ENCODE measurements at regions not wholly inside any gene's neighbourhood (a gene's known extent, or its start where the extent isn't known, plus 50 kb on each side); places are given as distances from the start of the nearest gene placed in this dataset.

DNA sequence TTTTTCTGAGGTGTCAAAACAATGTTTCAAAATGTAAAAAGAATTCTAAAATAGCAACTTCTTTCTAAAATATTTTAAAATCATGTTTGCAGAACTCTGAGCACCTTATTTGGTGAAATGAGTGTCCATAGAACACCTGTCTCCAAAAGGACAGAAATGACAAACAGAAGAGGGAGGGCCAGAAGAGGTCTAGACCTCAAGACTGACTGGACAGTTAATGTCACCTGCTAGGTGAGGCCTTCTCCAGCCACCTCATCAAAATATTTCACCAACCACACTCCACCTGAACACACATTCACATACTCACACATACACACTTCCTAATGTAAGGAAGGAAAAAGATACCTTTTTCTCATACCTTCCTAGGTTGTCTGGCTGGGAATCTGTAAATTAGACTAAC, 147.8 kb upstream of the PLEKHA5 start:
- H3K27ac ChIP-seq = no peak overlapping the region

DNA sequence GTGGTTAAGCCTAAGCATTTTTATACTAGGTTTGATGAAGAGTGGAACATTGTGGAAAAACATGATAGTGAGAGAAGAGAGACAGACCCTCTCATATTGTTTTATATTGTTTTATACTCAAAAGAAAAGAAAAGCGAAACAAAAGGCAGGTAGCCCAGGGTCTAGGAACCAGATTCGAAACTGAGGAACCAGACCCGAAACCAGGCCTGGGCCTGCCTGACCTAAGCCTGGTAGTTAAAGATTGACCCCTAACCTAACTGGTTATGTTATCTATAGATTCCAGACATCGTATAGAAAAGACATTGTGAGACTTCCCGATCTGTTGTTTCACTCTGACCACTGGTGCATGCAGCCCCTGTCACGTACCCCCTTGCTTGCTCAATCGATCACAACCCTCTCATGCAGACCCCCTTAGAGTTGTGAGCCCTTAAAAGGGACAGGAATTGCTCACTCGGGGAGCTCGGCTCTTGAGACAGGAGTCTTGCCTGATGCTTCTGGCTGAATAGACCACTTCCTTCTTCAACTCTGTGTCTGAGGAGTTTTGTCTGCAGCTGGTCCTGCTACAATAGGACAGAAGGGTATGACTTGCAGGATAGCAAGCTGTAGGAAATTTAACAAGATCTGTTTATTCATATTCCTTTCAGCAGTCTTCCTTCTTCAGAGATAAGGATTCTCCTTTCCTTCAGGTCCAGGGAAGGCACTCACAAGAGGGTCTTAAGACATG, 147.1 kb upstream of the PLEKHA5 start:
- TF ChIP-seq ZFX (IDR thresholded peaks at IDR 0.05; ENCODE audit: borderline replicate concordance) (no peak), CTCF (IDR thresholded peaks at IDR 0.05) (no peak)
- H3K27ac ChIP-seq = no peak overlapping the region

More for the DNA sequence above, 147.8 kb upstream of the PLEKHA5 start:
- TF ChIP-seq CTCF (IDR thresholded peaks at IDR 0.05) (no peak), ZFX (IDR thresholded peaks at IDR 0.05; ENCODE audit: borderline replicate concordance) (no peak)

GRCh38 chr12:18983854-18984253, 145.7 kb upstream of the PLEKHA5 start:
- TF ChIP-seq ZFX (IDR thresholded peaks at IDR 0.05; ENCODE audit: borderline replicate concordance) (no peak), CTCF (IDR thresholded peaks at IDR 0.05) (no peak)

DNA sequence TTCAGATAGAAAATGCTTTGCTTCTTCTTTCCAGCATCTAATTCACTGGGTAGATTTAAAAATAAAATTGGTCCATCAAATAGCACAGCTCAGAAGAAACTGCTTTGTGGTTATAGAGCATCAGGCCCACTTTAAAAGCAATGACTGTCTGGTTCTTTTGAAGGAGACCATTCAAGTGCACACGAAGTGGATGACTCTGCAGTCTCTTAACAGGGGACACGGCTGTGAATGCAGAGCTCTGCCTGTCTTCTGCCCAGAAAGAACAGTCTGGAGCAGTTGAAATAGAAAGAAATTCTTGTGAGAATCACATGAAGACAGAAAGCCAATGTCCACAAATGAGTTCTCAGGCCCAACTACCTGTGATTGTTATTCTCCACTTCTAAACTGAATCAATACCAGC, 138.7 kb upstream of the PLEKHA5 start:
- TF ChIP-seq ZFX (IDR thresholded peaks at IDR 0.05; ENCODE audit: borderline replicate concordance) (no peak), CTCF (IDR thresholded peaks at IDR 0.05) (no peak)
- no peak overlapping the region for H3K27ac ChIP-seq

More at GRCh38 chr12:18983854-18984253, 145.7 kb upstream of the PLEKHA5 start:
- no peak overlapping the region for H3K27ac ChIP-seq

DNA sequence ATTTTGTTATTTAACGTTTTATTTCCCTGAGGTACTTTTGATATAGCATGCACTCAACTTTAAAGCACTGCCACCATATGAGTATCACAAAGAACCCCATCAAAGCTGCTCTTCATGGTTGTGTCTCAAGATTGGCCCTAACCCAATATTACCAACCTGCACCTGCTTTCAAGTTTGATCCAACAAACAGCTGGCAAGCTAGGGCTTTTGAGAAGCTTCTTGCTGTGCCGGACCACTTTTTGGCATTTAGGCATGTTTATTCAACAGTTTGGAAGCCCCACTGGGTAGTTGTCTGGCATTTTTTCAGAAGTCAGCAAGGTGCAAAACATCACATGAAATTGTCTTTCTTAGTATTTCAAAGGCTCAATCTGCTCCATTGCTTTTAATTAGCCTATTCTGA, 137.2 kb upstream of the PLEKHA5 start:
- TF ChIP-seq ZFX (IDR thresholded peaks at IDR 0.05; ENCODE audit: borderline replicate concordance) = no peak
- no peak for TF ChIP-seq CTCF (IDR thresholded peaks at IDR 0.05)
- no peak overlapping the region for H3K27ac ChIP-seq

DNA sequence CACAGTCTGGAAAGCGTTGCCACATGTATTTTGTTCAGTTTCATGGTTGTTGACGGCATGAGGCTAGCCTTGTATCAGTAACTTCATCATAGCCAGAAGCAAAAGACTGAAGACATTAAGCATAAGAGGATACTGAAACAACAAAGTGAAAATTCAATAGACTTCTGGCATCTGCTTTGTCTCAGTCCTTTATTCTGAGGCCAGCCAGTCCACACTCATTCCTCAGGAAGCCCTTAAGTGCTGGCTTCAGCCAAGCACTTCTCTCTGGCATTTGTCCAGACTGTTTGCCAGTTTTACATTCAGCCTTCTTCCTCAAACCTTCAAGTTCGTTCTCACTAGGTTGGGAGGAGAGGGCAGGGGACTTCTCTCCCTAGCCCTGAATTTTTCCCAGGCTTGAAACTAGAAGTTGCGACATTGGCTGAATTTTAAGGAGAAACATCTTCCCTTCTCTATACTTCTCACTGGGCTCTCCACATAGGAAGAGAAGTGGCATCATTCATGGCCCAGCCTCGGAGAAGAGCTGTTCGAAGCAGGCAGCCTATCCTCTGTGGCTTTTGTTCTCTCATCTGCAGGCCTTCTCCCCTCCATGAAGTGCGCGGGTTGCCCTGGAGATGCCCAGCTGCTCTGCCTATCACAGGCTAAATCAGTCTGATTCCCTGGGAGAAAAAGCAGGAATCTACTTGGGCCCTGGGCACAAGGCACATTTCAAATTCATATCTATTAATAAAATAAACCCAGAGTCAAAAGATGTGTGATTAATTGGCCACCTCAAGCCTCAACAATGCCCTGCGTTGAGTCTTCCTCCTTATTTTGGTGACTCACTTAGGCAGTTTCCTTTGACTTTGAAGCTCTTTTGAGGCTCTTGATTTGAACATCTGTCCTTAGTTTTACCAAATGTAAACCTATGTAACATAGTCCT, 130.9 kb upstream of the PLEKHA5 start:
- TF ChIP-seq CTCF (IDR thresholded peaks at IDR 0.05) (no peak), ZFX (IDR thresholded peaks at IDR 0.05; ENCODE audit: borderline replicate concordance) (no peak)

GRCh38 chr12:19000836-19001235, 128.7 kb upstream of the PLEKHA5 start:
- no peak overlapping the region for H3K27ac ChIP-seq
- no peak for TF ChIP-seq CTCF (IDR thresholded peaks at IDR 0.05)
- TF ChIP-seq ZFX (IDR thresholded peaks at IDR 0.05; ENCODE audit: borderline replicate concordance) = no peak

More for the DNA sequence above, 130.9 kb upstream of the PLEKHA5 start:
- no peak overlapping the region for H3K27ac ChIP-seq
